Osteoblast (primary cell): ENCODE measurements at regions not wholly inside any gene's neighbourhood (a gene's known extent, or its start where the extent isn't known, plus 50 kb on each side); places are given as distances from the start of the nearest gene placed in this dataset.

Source experiments
- DNase-seq: peaks from one replicate; pipeline ENCODE4 v3.0.0; 2011; ENCODE audit warnings: low spot score, mixed read lengths; ENCODE audit not compliant: insufficient read length; ENCODE audit errors: missing footprints
- H2AFZ ChIP-seq: 2 replicates; pipeline ENCODE4 v1.6.0; 2011; ENCODE audit warnings: mild to moderate bottlenecking, low read length
- H3K27ac ChIP-seq: 2 replicates; pipeline ENCODE4 v1.5.1; 2011; ENCODE audit warnings: mild to moderate bottlenecking, low read depth, low read length, moderate library complexity
- H3K27me3 ChIP-seq: 2 replicates; pipeline ENCODE4 v1.6.0; 2012; ENCODE audit warnings: mild to moderate bottlenecking, control low read depth, inconsistent platforms, low read length, moderate library complexity; ENCODE audit not compliant: insufficient read depth
- H3K36me3 ChIP-seq: 2 replicates; pipeline ENCODE4 v1.5.1; 2011; ENCODE audit warnings: mild to moderate bottlenecking, low read length, control low read depth, moderate library complexity; ENCODE audit not compliant: insufficient read depth
- H3K4me1 ChIP-seq: 2 replicates; pipeline ENCODE4 v1.5.1; 2011; ENCODE audit warnings: mild to moderate bottlenecking, low read length, control low read depth, moderate library complexity; ENCODE audit not compliant: insufficient read depth
- H3K4me2 ChIP-seq: 2 replicates; pipeline ENCODE4 v1.6.0; 2011; ENCODE audit warnings: mild to moderate bottlenecking, low read length; ENCODE audit not compliant: insufficient read depth
- H3K4me3 ChIP-seq: fragments of 200-600 bp; sonication (generic); 3 replicates; pipeline ENCODE4 v1.5.1; 2012; ENCODE audit warnings: mild to moderate bottlenecking, low read length, inconsistent platforms; ENCODE audit not compliant: insufficient read depth
- H3K79me2 ChIP-seq: 2 replicates; pipeline ENCODE4 v1.6.0; 2012; ENCODE audit warnings: mild to moderate bottlenecking, low read length, control low read depth, inconsistent platforms; ENCODE audit not compliant: insufficient read depth
- H3K9me3 ChIP-seq: 2 replicates; pipeline ENCODE4 v1.5.1; 2011; ENCODE audit warnings: low read depth, low read length, control low read depth
- H4K20me1 ChIP-seq: 2 replicates; pipeline ENCODE4 v1.6.0; 2012; ENCODE audit warnings: mild to moderate bottlenecking, low read length, control low read depth; ENCODE audit not compliant: insufficient read depth
- CTCF ChIP-seq: IDR thresholded peaks from 2 replicates; pipeline ENCODE4 v1.5.1; 2011; ENCODE audit warnings: mild to moderate bottlenecking, low read depth, low read length, moderate library complexity; ENCODE audit errors: extremely low read depth

- no peak overlapping the region for H3K27ac ChIP-seq
- H3K79me2 ChIP-seq = no peaks in the 10 kb centered on the region
- H4K20me1 ChIP-seq = no peaks in the 10 kb centered on the region
- no peak overlapping the region for H3K4me3 ChIP-seq
- H3K36me3 ChIP-seq = no peaks in the 10 kb centered on the region
- no peak for DNase-seq
- no peaks in the 10 kb centered on the region for H3K9me3 ChIP-seq
- H2AFZ ChIP-seq = no peak overlapping the region
- no peak for TF ChIP-seq CTCF
- no peak overlapping the region for H3K4me2 ChIP-seq
- H3K4me1 ChIP-seq = peaks cover 16% of the 10 kb centered on the region
- H3K27me3 ChIP-seq = no peaks in the 10 kb centered on the region
Measured at GRCh38 chr2:38509947-38510326, 92.8 kb downstream of the HNRNPLL start.

- Histone ChIP-seq H3K27ac (no peak overlapping the region), H3K4me3 (no peak overlapping the region), H2AFZ (no peak overlapping the region), H3K4me2 (peak overlapping the region; percentile 10), H3K4me1 (peaks cover 16% of the 10 kb centered on the region), H3K27me3 (no peaks in the 10 kb centered on the region), H4K20me1 (no peaks in the 10 kb centered on the region), H3K79me2 (no peaks in the 10 kb centered on the region), H3K9me3 (no peaks in the 10 kb centered on the region), H3K36me3 (no peaks in the 10 kb centered on the region)
- DNase-seq = no peak
- no peak for TF ChIP-seq CTCF
Measured at GRCh38 chr2:38509314-38509946, 93.3 kb downstream of the HNRNPLL start.

GRCh38 chr2:38508311-38509039 is 94.3 kb downstream of the HNRNPLL start:
- no peak overlapping the region for H3K4me2 ChIP-seq

More at GRCh38 chr2:38508311-38509039, 94.3 kb downstream of the HNRNPLL start:
- no peaks in the 10 kb centered on the region for H4K20me1 ChIP-seq
- H3K9me3 ChIP-seq = no peaks in the 10 kb centered on the region
- peak; percentile 32 for TF ChIP-seq CTCF
- H3K36me3 ChIP-seq = no peaks in the 10 kb centered on the region
- no peak overlapping the region for H3K4me3 ChIP-seq
- peaks cover 16% of the 10 kb centered on the region for H3K4me1 ChIP-seq
- no peaks in the 10 kb centered on the region for H3K79me2 ChIP-seq
- peaks cover 4% of the 10 kb centered on the region for H3K27me3 ChIP-seq
- no peak overlapping the region for H3K27ac ChIP-seq
- DNase-seq = no peak
- H2AFZ ChIP-seq = peak overlapping the region; percentile 12
